ENCODE measurements at regions not wholly inside any gene's neighbourhood (a gene's known extent, or its start where the extent isn't known, plus 50 kb on each side); places are given as distances from the start of the nearest gene placed in this dataset.

DNA sequence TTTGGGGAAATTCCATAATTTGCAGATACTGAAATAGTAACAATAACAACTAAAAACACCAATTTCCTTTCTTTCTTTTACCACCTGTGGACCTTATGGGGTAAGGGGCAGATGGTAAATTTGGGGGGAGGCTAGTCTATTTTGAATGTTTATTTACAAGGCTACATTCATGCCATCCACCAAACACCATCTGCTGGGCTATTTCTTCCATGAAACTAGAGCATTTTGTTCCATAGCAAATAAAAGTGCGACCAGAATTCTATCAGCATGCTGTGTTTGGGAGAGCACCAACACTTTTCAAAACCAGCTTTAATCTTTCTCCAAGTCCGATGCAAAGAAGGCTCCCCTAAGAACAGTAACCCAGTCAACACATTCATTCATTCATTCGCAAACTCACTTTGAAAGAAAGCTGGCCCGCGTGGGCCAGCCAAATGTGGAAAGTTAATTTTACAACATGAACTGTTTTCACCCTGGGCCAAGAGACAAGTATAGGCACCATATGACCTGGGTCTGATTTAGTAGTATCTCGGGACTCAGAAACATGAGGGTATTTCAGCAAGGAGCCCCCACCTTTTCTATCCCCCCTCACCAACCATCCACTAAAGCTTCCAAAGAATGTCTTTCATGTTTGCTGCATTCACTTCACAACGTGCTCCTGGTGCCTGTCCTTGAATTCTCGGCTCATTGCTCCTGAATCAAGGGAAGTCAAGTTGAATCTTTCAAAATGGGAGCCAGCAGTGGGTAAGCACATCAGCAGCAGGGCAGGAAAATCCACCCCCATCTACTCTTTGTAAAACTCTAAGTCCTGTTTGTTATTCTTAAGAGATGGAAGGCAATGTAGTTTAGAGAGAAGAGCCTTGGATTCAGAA lies 210.6 kb downstream of the C1D start:
- no peaks in the 10 kb centered on the region for H3K36me3 ChIP-seq (ENCODE audit: control insufficient read depth in 5 of 5, insufficient read depth in 5 of 5, low read length in 5 of 5)
- no peaks in the 10 kb centered on the region for H3K9me3 ChIP-seq (ENCODE audit: control insufficient read depth in 5 of 5, low read length in 5 of 5)

DNA sequence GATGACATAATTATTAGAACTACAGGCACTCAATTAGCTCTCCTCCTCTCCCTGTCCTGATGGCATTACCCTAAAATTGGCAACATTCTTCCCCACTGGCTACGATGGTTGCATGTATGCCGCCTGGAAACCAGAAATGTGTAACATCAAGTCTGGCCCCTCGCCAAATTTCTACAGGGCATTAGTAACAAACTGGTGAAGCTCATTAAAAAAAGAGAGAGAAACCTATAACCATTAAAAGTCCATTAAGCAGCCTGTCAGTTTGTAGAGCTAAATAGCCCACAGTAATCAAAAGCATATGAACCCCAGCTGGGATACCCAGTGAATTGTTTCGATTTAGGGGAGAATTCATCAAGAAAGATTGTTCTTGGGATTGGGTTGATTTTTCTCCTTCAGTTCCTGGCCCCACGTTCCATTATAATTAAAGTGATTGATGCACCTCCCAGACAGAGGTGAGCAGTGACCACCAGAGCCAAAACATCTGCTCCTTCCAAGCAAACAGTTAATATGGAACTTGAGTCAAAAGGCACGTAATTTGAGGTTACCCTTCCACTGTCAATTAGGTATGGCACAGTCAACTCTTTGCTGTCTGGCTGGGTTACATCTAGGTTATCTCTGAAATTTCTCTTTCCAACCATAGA lies 208.6 kb downstream of the C1D start:
- no peak overlapping the region for H3K27ac ChIP-seq (ENCODE audit: low read depth, low read length)
- no peak overlapping the region for H3K4me3 ChIP-seq (ENCODE audit: low read depth in 1 of 5, low read length in 5 of 5)
- H3K27me3 ChIP-seq (ENCODE audit: control insufficient read depth in 5 of 5, insufficient read depth in 4 of 5, low read length in 5 of 5): peaks cover 0 to 5% (median 0%) of the 10 kb centered on the region in 5 donors
- no peak overlapping the region for H3K9ac ChIP-seq (ENCODE audit: low read length in 5 of 5)
- H3K9me3 ChIP-seq (ENCODE audit: control insufficient read depth in 5 of 5, low read length in 5 of 5): peaks cover 0 to 3% (median 0%) of the 10 kb centered on the region in 5 donors
- no peaks in the 10 kb centered on the region for H3K36me3 ChIP-seq (ENCODE audit: control insufficient read depth in 5 of 5, insufficient read depth in 5 of 5, low read length in 5 of 5)
- H3K4me1 ChIP-seq (ENCODE audit: control insufficient read depth in 5 of 5, insufficient read depth in 5 of 5, low read length in 5 of 5): no peaks in the 10 kb centered on the region

More for the DNA sequence above, 210.6 kb downstream of the C1D start:
- Histone ChIP-seq H3K27me3 (ENCODE audit: control insufficient read depth in 5 of 5, insufficient read depth in 4 of 5, low read length in 5 of 5) (peaks cover 0 to 3% (median 0%) of the 10 kb centered on the region in 5 donors), H3K9ac (ENCODE audit: low read length in 5 of 5) (no peak overlapping the region), H3K4me3 (ENCODE audit: low read depth in 1 of 5, low read length in 5 of 5) (no peak overlapping the region), H3K27ac (ENCODE audit: low read depth, low read length) (no peak overlapping the region), H3K4me1 (ENCODE audit: control insufficient read depth in 5 of 5, insufficient read depth in 5 of 5, low read length in 5 of 5) (no peaks in the 10 kb centered on the region)

DNA sequence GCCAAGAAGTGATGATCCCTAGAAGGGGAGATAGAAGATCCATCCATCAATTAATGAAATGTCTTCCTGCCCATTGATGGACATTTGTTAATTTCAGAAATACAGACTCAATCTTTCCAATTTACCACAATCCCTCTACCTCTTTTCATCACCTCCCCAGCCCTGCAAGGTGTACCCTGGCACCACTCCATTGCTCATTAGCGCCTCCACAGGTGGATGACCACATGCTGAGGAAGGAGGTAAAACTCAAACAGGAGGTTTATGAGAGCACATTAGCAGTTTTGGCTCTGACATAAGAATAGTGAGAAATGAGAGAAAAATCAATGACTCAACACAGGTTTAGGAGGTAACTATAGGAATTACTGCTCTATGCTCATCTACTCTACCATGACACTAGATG lies 208.0 kb downstream of the C1D start:
- Histone ChIP-seq H3K36me3 (ENCODE audit: control insufficient read depth in 5 of 5, insufficient read depth in 5 of 5, low read length in 5 of 5) (no peaks in the 10 kb centered on the region), H3K4me3 (ENCODE audit: low read depth in 1 of 5, low read length in 5 of 5) (no peak overlapping the region), H3K4me1 (ENCODE audit: control insufficient read depth in 5 of 5, insufficient read depth in 5 of 5, low read length in 5 of 5) (no peaks in the 10 kb centered on the region), H3K27ac (ENCODE audit: low read depth, low read length) (no peak overlapping the region), H3K9me3 (ENCODE audit: control insufficient read depth in 5 of 5, low read length in 5 of 5) (peaks cover 0 to 3% (median 0%) of the 10 kb centered on the region in 5 donors), H3K27me3 (ENCODE audit: control insufficient read depth in 5 of 5, insufficient read depth in 4 of 5, low read length in 5 of 5) (peaks cover 0 to 7% (median 2%) of the 10 kb centered on the region in 5 donors), H3K9ac (ENCODE audit: low read length in 5 of 5) (no peak overlapping the region)

DNA sequence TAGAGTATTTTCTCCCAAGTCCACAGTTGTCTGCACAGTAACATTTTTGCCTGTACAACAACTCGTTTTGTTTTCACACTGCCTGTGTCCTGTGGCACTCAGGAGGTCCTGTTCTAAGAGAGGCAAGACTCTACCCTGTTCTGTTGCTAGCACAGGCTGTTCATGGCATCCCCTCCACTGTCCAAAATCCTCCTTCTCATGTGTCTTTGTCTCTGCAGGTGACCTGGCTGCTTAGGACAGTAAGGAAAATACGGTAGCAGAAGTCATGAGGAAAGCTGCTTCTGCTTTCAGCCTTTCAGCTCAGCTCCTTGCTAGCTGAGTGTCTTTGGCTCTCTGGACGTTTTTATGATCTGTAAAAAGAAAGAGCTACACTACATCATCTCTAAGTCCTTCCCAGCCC lies 205.9 kb downstream of the C1D start:
- H3K27ac ChIP-seq (ENCODE audit: low read depth, low read length): no peak overlapping the region

DNA sequence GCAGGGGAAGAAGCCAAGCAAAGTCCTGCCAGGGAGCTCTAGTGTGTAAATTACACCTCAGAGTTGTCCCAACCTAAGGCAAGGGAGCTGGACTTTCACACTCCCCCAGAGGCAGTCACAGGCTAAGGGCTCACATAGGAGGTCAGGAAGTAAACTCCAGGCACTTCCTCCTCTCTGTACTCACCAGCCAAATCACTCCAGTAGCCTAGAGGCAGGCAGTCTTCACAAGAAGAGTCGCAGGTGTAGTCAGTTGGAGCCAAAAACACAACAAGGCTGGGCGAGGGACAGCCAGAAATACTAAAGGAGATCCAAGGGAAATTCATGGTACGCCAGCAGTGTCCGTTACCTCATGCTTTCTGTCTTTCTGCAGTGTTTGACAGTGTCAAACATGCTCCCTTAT lies 205.0 kb downstream of the C1D start:
- peaks cover 0 to 5% (median 2%) of the 10 kb centered on the region in 5 donors for H3K27me3 ChIP-seq (ENCODE audit: control insufficient read depth in 5 of 5, insufficient read depth in 4 of 5, low read length in 5 of 5)
- H3K9me3 ChIP-seq (ENCODE audit: control insufficient read depth in 5 of 5, low read length in 5 of 5): peaks cover 0 to 3% (median 0%) of the 10 kb centered on the region in 5 donors
- H3K4me1 ChIP-seq (ENCODE audit: control insufficient read depth in 5 of 5, insufficient read depth in 5 of 5, low read length in 5 of 5): no peaks in the 10 kb centered on the region
- H3K4me3 ChIP-seq (ENCODE audit: low read depth in 1 of 5, low read length in 5 of 5): no peak overlapping the region
- H3K27ac ChIP-seq (ENCODE audit: low read depth, low read length): no peak overlapping the region
- no peak overlapping the region for H3K9ac ChIP-seq (ENCODE audit: low read length in 5 of 5)
- H3K36me3 ChIP-seq (ENCODE audit: control insufficient read depth in 5 of 5, insufficient read depth in 5 of 5, low read length in 5 of 5): no peaks in the 10 kb centered on the region

More for the DNA sequence above, 205.9 kb downstream of the C1D start:
- Histone ChIP-seq H3K27me3 (ENCODE audit: control insufficient read depth in 5 of 5, insufficient read depth in 4 of 5, low read length in 5 of 5) (peaks cover 0 to 7% (median 2%) of the 10 kb centered on the region in 5 donors), H3K36me3 (ENCODE audit: control insufficient read depth in 5 of 5, insufficient read depth in 5 of 5, low read length in 5 of 5) (no peaks in the 10 kb centered on the region), H3K9ac (ENCODE audit: low read length in 5 of 5) (no peak overlapping the region), H3K4me1 (ENCODE audit: control insufficient read depth in 5 of 5, insufficient read depth in 5 of 5, low read length in 5 of 5) (no peaks in the 10 kb centered on the region), H3K4me3 (ENCODE audit: low read depth in 1 of 5, low read length in 5 of 5) (no peak overlapping the region), H3K9me3 (ENCODE audit: control insufficient read depth in 5 of 5, low read length in 5 of 5) (peaks cover 0 to 3% (median 0%) of the 10 kb centered on the region in 5 donors)

DNA sequence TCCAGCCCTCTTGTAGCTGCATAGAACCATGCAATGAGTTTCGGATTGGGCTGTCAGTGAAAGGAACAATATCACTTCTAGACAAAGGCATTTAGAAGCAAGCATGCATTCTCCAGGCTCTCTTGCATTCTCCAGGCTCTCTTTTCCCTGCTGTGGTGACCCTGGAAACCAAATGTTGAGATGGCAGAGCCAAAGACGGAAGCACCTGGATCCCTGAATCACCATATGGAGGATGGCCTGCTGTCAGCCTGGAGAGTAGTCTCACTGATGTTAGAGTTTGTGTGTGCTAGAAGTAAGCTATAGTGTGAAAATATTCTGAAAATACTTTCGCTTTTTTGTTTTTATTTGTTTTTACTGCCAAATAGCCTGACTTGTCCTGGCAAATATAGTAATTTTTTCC lies 203.9 kb downstream of the C1D start:
- H3K36me3 ChIP-seq (ENCODE audit: control insufficient read depth in 5 of 5, insufficient read depth in 5 of 5, low read length in 5 of 5): no peaks in the 10 kb centered on the region
- no peak overlapping the region for H3K27ac ChIP-seq (ENCODE audit: low read depth, low read length)
- peaks cover 0 to 5% (median 2%) of the 10 kb centered on the region in 5 donors for H3K27me3 ChIP-seq (ENCODE audit: control insufficient read depth in 5 of 5, insufficient read depth in 4 of 5, low read length in 5 of 5)
- no peaks in the 10 kb centered on the region for H3K4me1 ChIP-seq (ENCODE audit: control insufficient read depth in 5 of 5, insufficient read depth in 5 of 5, low read length in 5 of 5)
- H3K9me3 ChIP-seq (ENCODE audit: control insufficient read depth in 5 of 5, low read length in 5 of 5): peaks cover 0 to 3% (median 0%) of the 10 kb centered on the region in 5 donors
- no peak overlapping the region for H3K4me3 ChIP-seq (ENCODE audit: low read depth in 1 of 5, low read length in 5 of 5)
- H3K9ac ChIP-seq (ENCODE audit: low read length in 5 of 5): no peak overlapping the region

DNA sequence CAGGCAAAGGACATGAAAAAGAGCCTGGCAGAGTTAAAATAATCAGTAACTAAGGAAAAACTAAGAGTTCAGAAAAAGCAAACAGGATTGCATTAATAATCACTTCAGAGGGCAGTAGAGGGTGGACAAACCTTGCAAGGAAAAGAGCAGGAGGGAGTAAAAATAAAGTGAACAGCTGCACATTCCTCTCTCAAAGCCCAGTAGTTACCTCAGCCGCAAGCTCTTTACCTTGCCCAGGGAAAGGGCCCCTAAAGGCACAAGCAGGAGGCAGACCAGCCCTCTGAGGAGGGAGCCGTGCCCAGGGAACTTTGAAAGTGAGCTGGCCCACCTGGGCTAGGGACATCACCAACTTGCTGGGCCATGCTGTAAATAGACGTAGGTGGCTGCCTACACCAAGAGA lies 196.9 kb downstream of the C1D start:
- Histone ChIP-seq H3K4me1 (ENCODE audit: control insufficient read depth in 5 of 5, insufficient read depth in 5 of 5, low read length in 5 of 5) (no peaks in the 10 kb centered on the region), H3K9me3 (ENCODE audit: control insufficient read depth in 5 of 5, low read length in 5 of 5) (no peaks in the 10 kb centered on the region), H3K27me3 (ENCODE audit: control insufficient read depth in 5 of 5, insufficient read depth in 4 of 5, low read length in 5 of 5) (peaks cover 0 to 7% (median 2%) of the 10 kb centered on the region in 5 donors), H3K4me3 (ENCODE audit: low read depth in 1 of 5, low read length in 5 of 5) (no peak overlapping the region), H3K27ac (ENCODE audit: low read depth, low read length) (no peak overlapping the region), H3K9ac (ENCODE audit: low read length in 5 of 5) (no peak overlapping the region), H3K36me3 (ENCODE audit: control insufficient read depth in 5 of 5, insufficient read depth in 5 of 5, low read length in 5 of 5) (no peaks in the 10 kb centered on the region)

DNA sequence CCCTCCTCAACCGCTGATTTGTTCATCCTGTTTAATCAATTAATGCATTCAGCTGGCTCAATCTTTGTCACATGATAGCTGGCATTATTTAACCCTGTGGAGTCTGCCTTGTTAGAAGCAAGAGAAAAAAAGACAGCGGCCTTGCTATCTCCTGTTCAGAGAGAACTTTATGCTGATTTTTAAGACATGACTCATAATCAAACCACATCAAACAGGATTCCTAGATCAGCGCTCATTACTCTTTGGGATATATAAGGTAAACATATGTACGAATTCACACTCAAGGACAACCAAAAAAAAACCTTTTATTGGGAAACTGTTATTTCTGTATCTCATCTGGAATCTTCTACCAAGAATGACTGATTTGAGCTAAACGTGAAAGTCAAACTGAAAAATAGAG lies 195.1 kb downstream of the C1D start:
- Histone ChIP-seq H3K4me1 (ENCODE audit: control insufficient read depth in 5 of 5, insufficient read depth in 5 of 5, low read length in 5 of 5) (peaks cover 0 to 7% (median 0%) of the 10 kb centered on the region in 5 donors), H3K4me3 (ENCODE audit: low read depth in 1 of 5, low read length in 5 of 5) (no peak overlapping the region), H3K36me3 (ENCODE audit: control insufficient read depth in 5 of 5, insufficient read depth in 5 of 5, low read length in 5 of 5) (no peaks in the 10 kb centered on the region), H3K27ac (ENCODE audit: low read depth, low read length) (no peak overlapping the region), H3K27me3 (ENCODE audit: control insufficient read depth in 5 of 5, insufficient read depth in 4 of 5, low read length in 5 of 5) (peaks cover 0 to 5% (median 2%) of the 10 kb centered on the region in 5 donors), H3K9ac (ENCODE audit: low read length in 5 of 5) (no peak overlapping the region), H3K9me3 (ENCODE audit: control insufficient read depth in 5 of 5, low read length in 5 of 5) (no peaks in the 10 kb centered on the region)

DNA sequence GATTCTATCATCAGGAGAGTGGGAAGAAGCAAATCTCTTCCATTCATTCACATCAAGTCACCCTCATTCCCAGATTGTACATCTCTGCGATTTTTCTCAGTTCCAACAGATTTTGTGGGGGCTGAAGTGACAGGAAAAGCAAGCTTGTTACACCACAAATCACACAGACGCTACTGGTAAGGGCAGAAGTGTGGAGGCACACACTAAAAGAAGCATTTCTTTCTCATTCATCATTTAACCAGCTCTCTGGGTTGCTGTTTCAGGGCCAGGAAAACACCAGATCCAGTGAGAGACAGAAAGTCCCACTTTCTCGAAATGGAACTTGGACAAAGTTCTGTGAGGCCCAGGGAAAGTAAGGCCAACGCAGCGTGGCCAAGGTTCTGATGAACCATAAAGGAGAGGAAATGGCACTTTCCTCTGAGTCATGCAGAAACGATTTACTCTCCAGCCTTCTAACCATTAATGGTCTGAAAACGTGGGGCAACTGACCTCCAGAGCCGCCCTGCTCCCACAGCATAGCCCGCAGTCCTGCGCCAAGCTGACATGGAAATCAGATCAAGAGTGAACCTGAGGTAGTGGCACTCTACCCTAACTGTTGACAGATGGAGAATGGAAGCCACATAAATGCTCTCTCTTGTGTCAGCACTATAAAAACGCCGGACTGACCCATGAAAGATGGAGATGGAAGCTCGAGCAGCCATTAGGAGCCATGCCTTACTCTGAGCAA lies 191.0 kb downstream of the C1D start:
- H3K4me3 ChIP-seq (ENCODE audit: low read depth in 1 of 5, low read length in 5 of 5): no peak overlapping the region
- H3K9ac ChIP-seq (ENCODE audit: low read length in 5 of 5): no peak overlapping the region
- no peak overlapping the region for H3K27ac ChIP-seq (ENCODE audit: low read depth, low read length)
- H3K4me1 ChIP-seq (ENCODE audit: control insufficient read depth in 5 of 5, insufficient read depth in 5 of 5, low read length in 5 of 5): peaks cover 0 to 7% (median 0%) of the 10 kb centered on the region in 5 donors
- peaks cover 0 to 4% (median 4%) of the 10 kb centered on the region in 5 donors for H3K9me3 ChIP-seq (ENCODE audit: control insufficient read depth in 5 of 5, low read length in 5 of 5)
- no peaks in the 10 kb centered on the region for H3K36me3 ChIP-seq (ENCODE audit: control insufficient read depth in 5 of 5, insufficient read depth in 5 of 5, low read length in 5 of 5)
- H3K27me3 ChIP-seq (ENCODE audit: control insufficient read depth in 5 of 5, insufficient read depth in 4 of 5, low read length in 5 of 5): peaks cover 0 to 5% (median 3%) of the 10 kb centered on the region in 5 donors
